Liver (tissue), 7 donors: ENCODE measurements at regions not wholly inside any gene's neighbourhood (a gene's known extent, or its start where the extent isn't known, plus 50 kb on each side); places are given as distances from the start of the nearest gene placed in this dataset.

ENCODE experiments used
- DNase-seq: peaks from one replicate; pipeline ENCODE4 v3.0.0-alpha.2; 2017; ENCODE audit warnings: low spot score
- H3K27ac ChIP-seq, 2 donors: one replicate each; pipeline ENCODE4 v1.7.0; 2013; ENCODE audit warnings: inconsistent platforms in 2 of 2, low read length in 2 of 2, control low read depth in 1 of 2, low read depth in 1 of 2, mild to moderate bottlenecking in 1 of 2
- H3K27me3 ChIP-seq, 4 donors: one replicate each; pipeline versions ENCODE4 v1.6.1 to v1.7.0; 2013; ENCODE audit warnings: low read length in 3 of 4, inconsistent platforms in 1 of 4, mild to moderate bottlenecking in 1 of 4, moderate library complexity in 1 of 4; ENCODE audit not compliant: control insufficient read depth in 4 of 4, insufficient read depth in 4 of 4
- H3K36me3 ChIP-seq, 4 donors: one replicate each; pipeline versions ENCODE4 v1.6.1 to v1.7.0; 2013; ENCODE audit warnings: low read length in 3 of 4, mild to moderate bottlenecking in 3 of 4, low read depth in 1 of 4, moderate library complexity in 1 of 4; ENCODE audit not compliant: control insufficient read depth in 4 of 4, insufficient read depth in 3 of 4
- H3K4me1 ChIP-seq, 4 donors: one replicate each; pipeline versions ENCODE4 v1.6.1 to v1.7.0; 2013; ENCODE audit warnings: low read length in 3 of 4, mild to moderate bottlenecking in 3 of 4, moderate library complexity in 1 of 4; ENCODE audit not compliant: control insufficient read depth in 4 of 4, insufficient read depth in 4 of 4
- H3K4me3 ChIP-seq, 3 donors: one replicate each; pipeline versions ENCODE4 v1.6.1 to v1.7.0; 2013; ENCODE audit warnings: low read length in 3 of 3, control low read depth in 1 of 3, low read depth in 1 of 3, mild to moderate bottlenecking in 1 of 3
- H3K9ac ChIP-seq, 2 donors: one replicate each; pipeline ENCODE4 v1.7.0; 2013; ENCODE audit warnings: low read length in 2 of 2, mild to moderate bottlenecking in 2 of 2, moderate library complexity in 2 of 2, control low read depth in 1 of 2, low read depth in 1 of 2
- H3K9me3 ChIP-seq, 4 donors: one replicate each; pipeline versions ENCODE4 v1.6.1 to v1.7.0; 2013; ENCODE audit warnings: low read length in 3 of 4; ENCODE audit not compliant: control insufficient read depth in 4 of 4
- ATF3 ChIP-seq: IDR thresholded peaks from 2 replicates; pipeline ENCODE4 v1.6.1; 2016; ENCODE audit warnings: antibody characterized with exemption
- EGR1 ChIP-seq, 2 donors: IDR thresholded peaks; 2 replicates each; pipeline ENCODE4 v1.6.1; 2016 to 2018; ENCODE audit warnings: antibody characterized with exemption in 2 of 2, low read depth in 2 of 2
- FOXA1 ChIP-seq: IDR thresholded peaks from 2 replicates; pipeline ENCODE4 v1.6.1; 2016; ENCODE audit warnings: antibody characterized with exemption
- FOXA2 ChIP-seq: IDR thresholded peaks from 2 replicates; pipeline ENCODE4 v1.6.1; 2016; ENCODE audit warnings: antibody characterized with exemption
- GABPA ChIP-seq, 2 donors: IDR thresholded peaks in 1 of 2; conservative IDR thresholded peaks in 1 of 2; 2 replicates each; pipeline ENCODE4 v1.6.1; 2016; ENCODE audit warnings: antibody characterized with exemption in 2 of 2, mild to moderate bottlenecking in 1 of 2, moderate library complexity in 1 of 2
- HNF4A ChIP-seq, 2 donors: conservative IDR thresholded peaks; 2 replicates each; pipeline ENCODE4 v1.6.1; 2016; ENCODE audit warnings: antibody characterized with exemption in 2 of 2, mild to moderate bottlenecking in 2 of 2
- HNF4G ChIP-seq: IDR thresholded peaks from 2 replicates; pipeline ENCODE4 v1.6.1; 2016; ENCODE audit warnings: antibody characterized with exemption
- JUND ChIP-seq, 2 donors: IDR thresholded peaks; 2 replicates each; pipeline ENCODE4 v1.6.1; 2016; ENCODE audit warnings: antibody characterized with exemption in 2 of 2
- MAX ChIP-seq: IDR thresholded peaks from 2 replicates; pipeline ENCODE4 v1.6.1; 2016; ENCODE audit warnings: antibody characterized with exemption
- NR2F2 ChIP-seq: IDR thresholded peaks from 2 replicates; pipeline ENCODE4 v1.6.1; 2016; ENCODE audit warnings: antibody characterized with exemption
- RAD21 ChIP-seq, 2 donors: IDR thresholded peaks; 2 replicates each; pipeline ENCODE4 v1.6.1; 2016; ENCODE audit warnings: antibody characterized with exemption in 2 of 2, mild to moderate bottlenecking in 2 of 2
- REST ChIP-seq: IDR thresholded peaks from 2 replicates; pipeline ENCODE4 v1.6.1; 2016; ENCODE audit warnings: antibody characterized with exemption, mild to moderate bottlenecking
- RXRA ChIP-seq, 2 donors: IDR thresholded peaks; 2 replicates each; pipeline ENCODE4 v1.6.1; 2017 to 2018; ENCODE audit warnings: antibody characterized with exemption in 2 of 2, mild to moderate bottlenecking in 1 of 2
- SP1 ChIP-seq: IDR thresholded peaks from 2 replicates; pipeline ENCODE4 v1.6.1; 2018; ENCODE audit warnings: antibody characterized with exemption, mild to moderate bottlenecking
- TAF1 ChIP-seq: conservative IDR thresholded peaks from 2 replicates; pipeline ENCODE4 v1.6.1; 2016; ENCODE audit warnings: antibody characterized with exemption, mild to moderate bottlenecking
- YY1 ChIP-seq: IDR thresholded peaks from 2 replicates; pipeline ENCODE4 v1.6.1; 2016; ENCODE audit warnings: antibody characterized with exemption, mild to moderate bottlenecking
- ZBTB33 ChIP-seq: IDR thresholded peaks from 2 replicates; pipeline ENCODE4 v1.6.1; 2016; ENCODE audit warnings: antibody characterized with exemption
- WGBS: extraction: QIAGEN DNeasy Blood & Tissue Kit; methylation state at CpG from one replicate; pipeline ENCODE4 v1.1.7; 2013; 5-methylcytosine and 5-hydroxymethylcytosine counted together
- donor health status: healthy.
- donor health status: healthy.
- donor health status: healthy.
- donor health status: healthy.

- 91% methylated on average over 9 of the region's 9 CpGs for WGBS
- no peaks in the 10 kb centered on the region for H3K36me3 ChIP-seq
- no peak for DNase-seq
- H3K27me3 ChIP-seq, result no peaks in the 10 kb centered on the region
- H3K9me3 ChIP-seq, result no peaks in the 10 kb centered on the region
- no peak overlapping the region for H3K9ac ChIP-seq
- TF ChIP-seq MAX, result no peak
- TF ChIP-seq REST, result no peak
- no peak for TF ChIP-seq ATF3
- no peak for TF ChIP-seq HNF4G
- TF ChIP-seq SP1, result no peak
- no peak for TF ChIP-seq ZBTB33
- TF ChIP-seq NR2F2, result no peak
- no peak for TF ChIP-seq HNF4A (conservative IDR thresholded peaks at IDR 0.05)
- TF ChIP-seq GABPA (IDR thresholded peaks at IDR 0.05 in 1 of 2, conservative IDR thresholded peaks at IDR 0.05 in 1 of 2), result no peak
- TF ChIP-seq TAF1, result no peak
- TF ChIP-seq RXRA (IDR thresholded peaks at IDR 0.05), result no peak
- no peak for TF ChIP-seq EGR1 (IDR thresholded peaks at IDR 0.05; ENCODE audit: low read depth in 2 of 2)
- TF ChIP-seq FOXA1, result no peak
- TF ChIP-seq YY1, result no peak
- no peak for TF ChIP-seq RAD21 (IDR thresholded peaks at IDR 0.05)
- TF ChIP-seq FOXA2, result no peak
- no peak for TF ChIP-seq JUND (IDR thresholded peaks at IDR 0.05)
- H3K27ac ChIP-seq, result no peak overlapping the region
- H3K4me3 ChIP-seq, result no peak overlapping the region
- H3K4me1 ChIP-seq, result no peaks in the 10 kb centered on the region
Measured at GRCh38 chr4:43987331-43987944, 461.2 kb downstream of the KCTD8 start.

GRCh38 chr4:43990551-43990950 is 458.1 kb downstream of the KCTD8 start:
- no peaks in the 10 kb centered on the region for H3K27me3 ChIP-seq
- no peak overlapping the region for H3K9ac ChIP-seq
- H3K4me1 ChIP-seq, result no peaks in the 10 kb centered on the region
- no peak overlapping the region for H3K4me3 ChIP-seq
- WGBS, result 80% methylated on average over 7 of the region's 7 CpGs
- DNase-seq, result no peak
- no peaks in the 10 kb centered on the region for H3K9me3 ChIP-seq
- H3K36me3 ChIP-seq, result no peaks in the 10 kb centered on the region
- no peak overlapping the region for H3K27ac ChIP-seq
- TF ChIP-seq HNF4A (conservative IDR thresholded peaks at IDR 0.05) (no peak), RXRA (IDR thresholded peaks at IDR 0.05) (no peak), EGR1 (IDR thresholded peaks at IDR 0.05; ENCODE audit: low read depth in 2 of 2) (no peak), FOXA2 (no peak), SP1 (no peak), RAD21 (IDR thresholded peaks at IDR 0.05) (no peak), NR2F2 (no peak), MAX (no peak), TAF1 (no peak), ZBTB33 (no peak), REST (no peak), YY1 (no peak)
